SK-N-SH treated with all-trans-retinoic acid at 6 μM for 48 hours (cell line): ENCODE measurements at regions not wholly inside any gene's neighbourhood (a gene's known extent, or its start where the extent isn't known, plus 50 kb on each side); places are given as distances from the start of the nearest gene placed in this dataset.

Experiments used
- ATAC-seq: fragments of 200-7000 bp; cut with Tn5 transposase; 3 replicates; pipeline ENCODE4 v1.9.1; 2020; ENCODE audit warnings: mild to moderate bottlenecking, moderate library complexity
- ARNTL ChIP-seq: fragments of 450-650 bp; formaldehyde crosslinking; IDR thresholded peaks from 2 replicates; pipeline ENCODE4 v1.5.0; 2020; ENCODE audit warnings: low read depth, mild to moderate bottlenecking, moderate library complexity, borderline replicate concordance
- BACH2 ChIP-seq: fragments of 250-450 bp; sonication (Bioruptor Pico); IDR thresholded peaks from 2 replicates; pipeline ENCODE4 v1.9.0; 2021; ENCODE audit warnings: mild to moderate bottlenecking, borderline replicate concordance
- CREB5 ChIP-seq: fragments of 250-450 bp; sonication (Bioruptor Pico); IDR thresholded peaks from 2 replicates; pipeline ENCODE4 v1.5.1; 2020; ENCODE audit warnings: low read depth, mild to moderate bottlenecking, moderate library complexity
- CSDC2 ChIP-seq: fragments of 250-450 bp; sonication (Bioruptor Pico); IDR thresholded peaks from 2 replicates; pipeline ENCODE4 v1.5.0; 2020; ENCODE audit warnings: mild to moderate bottlenecking, moderate library complexity
- CSRNP3 ChIP-seq: fragments of 250-450 bp; sonication (Bioruptor Pico); IDR thresholded peaks from 2 replicates; pipeline ENCODE4 v1.5.1; 2021; ENCODE audit warnings: mild to moderate bottlenecking, moderate library complexity
- ESRRG ChIP-seq: fragments of 250-450 bp; sonication (Bioruptor Pico); IDR thresholded peaks from 2 replicates; pipeline ENCODE4 v1.6.1; 2021; ENCODE audit warnings: mild to moderate bottlenecking
- GLIS3 ChIP-seq: fragments of 250-450 bp; sonication (Bioruptor Pico); IDR thresholded peaks from 2 replicates; pipeline ENCODE4 v1.5.0; 2020; ENCODE audit warnings: mild to moderate bottlenecking, moderate library complexity
- ISL1 ChIP-seq: fragments of 250-450 bp; sonication (Bioruptor Pico); IDR thresholded peaks from 2 replicates; pipeline ENCODE4 v2.1.2; 2022; ENCODE audit warnings: mild to moderate bottlenecking, moderate library complexity
- OSR1 ChIP-seq: fragments of 250-450 bp; sonication (Bioruptor Pico); IDR thresholded peaks from 2 replicates; pipeline ENCODE4 v1.8.0; 2022; ENCODE audit warnings: moderate library complexity, mild to moderate bottlenecking, inconsistent platforms
- POU6F1 ChIP-seq: fragments of 250-450 bp; sonication (Bioruptor Pico); IDR thresholded peaks from 2 replicates; pipeline ENCODE4 v1.8.0; 2021; ENCODE audit warnings: low read depth, mild to moderate bottlenecking, moderate library complexity, borderline replicate concordance
- PPARA ChIP-seq: fragments of 250-450 bp; sonication (Bioruptor Pico); IDR thresholded peaks from 2 replicates; pipeline ENCODE4 v1.5.0; 2020; ENCODE audit warnings: mild to moderate bottlenecking, borderline replicate concordance
- RARB ChIP-seq: fragments of 250-450 bp; sonication (Bioruptor Pico); IDR thresholded peaks from 2 replicates; pipeline ENCODE4 v1.8.0; 2021; ENCODE audit warnings: mild to moderate bottlenecking, moderate library complexity
- SNAI2 ChIP-seq: fragments of 250-450 bp; sonication (Bioruptor Pico); IDR thresholded peaks from 2 replicates; pipeline ENCODE4 v1.5.0; 2020; ENCODE audit warnings: mild to moderate bottlenecking, moderate library complexity
- TCF4 ChIP-seq: fragments of 250-450 bp; sonication (Bioruptor Pico); IDR thresholded peaks from 2 replicates; pipeline ENCODE4 v1.8.0; 2021; ENCODE audit warnings: mild to moderate bottlenecking, moderate library complexity, borderline replicate concordance
- TOX ChIP-seq: fragments of 250-450 bp; sonication (Bioruptor Pico); IDR thresholded peaks from 2 replicates; pipeline ENCODE4 v1.8.0; 2021; ENCODE audit warnings: mild to moderate bottlenecking, moderate library complexity, borderline replicate concordance
- TSHZ2 ChIP-seq: fragments of 250-450 bp; sonication (Bioruptor Pico); IDR thresholded peaks from 2 replicates; pipeline ENCODE4 v1.5.0; 2020; ENCODE audit warnings: mild to moderate bottlenecking, moderate library complexity
- ZC3H10 ChIP-seq: fragments of 250-450 bp; sonication (Bioruptor Pico); IDR thresholded peaks from 2 replicates; pipeline ENCODE4 v1.5.1; 2021; ENCODE audit warnings: mild to moderate bottlenecking, moderate library complexity
- ZFP3 ChIP-seq: fragments of 250-450 bp; sonication (Bioruptor Pico); IDR thresholded peaks from 2 replicates; pipeline ENCODE4 v1.5.0; 2020; ENCODE audit warnings: mild to moderate bottlenecking, moderate library complexity
- ZFP30 ChIP-seq: fragments of 450-650 bp; formaldehyde crosslinking; IDR thresholded peaks from 2 replicates; pipeline ENCODE4 v1.5.0; 2022; ENCODE audit warnings: mild to moderate bottlenecking, moderate library complexity
- ZNF565 ChIP-seq: fragments of 450-650 bp; formaldehyde crosslinking; conservative IDR thresholded peaks from 2 replicates; pipeline ENCODE4 v1.5.0; 2020; ENCODE audit warnings: low read depth, mild to moderate bottlenecking, moderate library complexity
- ZNF8 ChIP-seq: fragments of 450-650 bp; formaldehyde crosslinking; IDR thresholded peaks from 2 replicates; pipeline ENCODE4 v1.5.0; 2020; ENCODE audit warnings: mild to moderate bottlenecking, moderate library complexity

- ATAC-seq, result no peak
- TF ChIP-seq ESRRG (no peak), BACH2 (CRISPR knock-in tag) (no peak), CSDC2 (no peak), RARB (no peak), ISL1 (CRISPR knock-in tag) (no peak), GLIS3 (CRISPR knock-in tag) (no peak), ARNTL (CRISPR knock-in tag) (no peak), TSHZ2 (CRISPR knock-in tag) (no peak), PPARA (CRISPR knock-in tag) (no peak), CSRNP3 (CRISPR knock-in tag) (no peak), SNAI2 (CRISPR knock-in tag) (no peak), OSR1 (CRISPR knock-in tag) (no peak)
These were observed 358.5 kb downstream of the GADD45G start for GRCh38 chr9:89963280-89963679.

- no peak for TF ChIP-seq POU6F1 (CRISPR knock-in tag)
- no peak for TF ChIP-seq ZNF565 (CRISPR knock-in tag)
- TF ChIP-seq ZC3H10, result no peak
- TF ChIP-seq GLIS3 (CRISPR knock-in tag), result no peak
- TF ChIP-seq TSHZ2 (CRISPR knock-in tag), result no peak
- TF ChIP-seq PPARA (CRISPR knock-in tag), result no peak
- TF ChIP-seq TOX (CRISPR knock-in tag), result no peak
- TF ChIP-seq OSR1 (CRISPR knock-in tag), result no peak
- TF ChIP-seq CSRNP3 (CRISPR knock-in tag), result no peak
- no peak for TF ChIP-seq ZNF8 (CRISPR knock-in tag)
- no peak for TF ChIP-seq ISL1 (CRISPR knock-in tag)
- TF ChIP-seq RARB, result no peak
- TF ChIP-seq ZFP30 (CRISPR knock-in tag), result no peak
- TF ChIP-seq ZFP3 (CRISPR knock-in tag), result no peak
- TF ChIP-seq, all 23 proteins: peak for 0
- ATAC-seq, result no peak
These were observed 362.7 kb downstream of the GADD45G start for GRCh38 chr9:89967527-89967926.

GRCh38 chr9:89969156-89969675 is 364.4 kb downstream of the GADD45G start:
- no peak for TF ChIP-seq CSDC2
- no peak for TF ChIP-seq TOX (CRISPR knock-in tag)
- no peak for TF ChIP-seq ZNF565 (CRISPR knock-in tag)
- no peak for TF ChIP-seq ZC3H10
- TF ChIP-seq BACH2 (CRISPR knock-in tag), result no peak
- no peak for TF ChIP-seq TCF4 (CRISPR knock-in tag)
- no peak for TF ChIP-seq ESRRG
- TF ChIP-seq SNAI2 (CRISPR knock-in tag), result no peak
- no peak for TF ChIP-seq CREB5 (CRISPR knock-in tag)
- no peak for TF ChIP-seq RARB
- TF ChIP-seq PPARA (CRISPR knock-in tag), result no peak
- TF ChIP-seq CSRNP3 (CRISPR knock-in tag), result no peak
- TF ChIP-seq ZFP30 (CRISPR knock-in tag), result no peak

More at GRCh38 chr9:89969156-89969675, 364.4 kb downstream of the GADD45G start:
- no peak for ATAC-seq
